HCT116 (cell line): ENCODE measurements at regions not wholly inside any gene's neighbourhood (a gene's known extent, or its start where the extent isn't known, plus 50 kb on each side); places are given as distances from the start of the nearest gene placed in this dataset.

Experiments
- EZH2 ChIP-seq: fragments of 200-600 bp; sonication (generic); IDR thresholded peaks from 2 replicates; pipeline ENCODE4 v1.6.1; 2017; ENCODE audit warnings: antibody characterized with exemption, mixed run types
- FOSL1 ChIP-seq: IDR thresholded peaks from 2 replicates; pipeline ENCODE4 v1.6.1; 2012; ENCODE audit warnings: low read depth
- POLR2A ChIP-seq: IDR thresholded peaks from 2 replicates; pipeline ENCODE4 v1.7.0; 2011; ENCODE audit warnings: borderline replicate concordance; ENCODE audit not compliant: insufficient read depth, insufficient read length; ENCODE audit errors: extremely low read depth
- SP1 ChIP-seq: IDR thresholded peaks from 2 replicates; pipeline ENCODE4 v1.6.1; 2012; ENCODE audit warnings: low read depth
- TCF7L2 ChIP-seq: IDR thresholded peaks from 2 replicates; pipeline ENCODE4 v1.7.0; 2011; ENCODE audit warnings: borderline replicate concordance, inconsistent platforms; ENCODE audit not compliant: insufficient read depth, insufficient read length; ENCODE audit errors: extremely low read depth
- ZNF274 ChIP-seq: fragments of 200-500 bp; sonication (Bioruptor generic); IDR thresholded peaks from 2 replicates; pipeline ENCODE4 v1.6.1; 2014; ENCODE audit warnings: mild to moderate bottlenecking, low read depth, low read length, inconsistent platforms
- TF ChIP-seq, protein P1 (sequence below), 3 experiments: fragments of 200-600 bp in 1 of 3; sonication (generic) in 1 of 3; IDR thresholded peaks in 2 of 3; conservative IDR thresholded peaks in 1 of 3; 2 replicates each; pipeline ENCODE4 v1.5.1; 2012 to 2017; ENCODE audit warnings: low read depth in 2 of 3, low read length in 2 of 3, antibody characterized with exemption in 1 of 3, borderline replicate concordance in 1 of 3, control low read depth in 1 of 3, mild to moderate bottlenecking in 1 of 3, mixed read lengths in 1 of 3, mixed run types in 1 of 3, moderate library complexity in 1 of 3; ENCODE audit not compliant: insufficient read depth in 1 of 3
- TF ChIP-seq, protein P2 (sequence below): IDR thresholded peaks from 2 replicates; pipeline ENCODE4 v1.6.1; 2012

DNA sequence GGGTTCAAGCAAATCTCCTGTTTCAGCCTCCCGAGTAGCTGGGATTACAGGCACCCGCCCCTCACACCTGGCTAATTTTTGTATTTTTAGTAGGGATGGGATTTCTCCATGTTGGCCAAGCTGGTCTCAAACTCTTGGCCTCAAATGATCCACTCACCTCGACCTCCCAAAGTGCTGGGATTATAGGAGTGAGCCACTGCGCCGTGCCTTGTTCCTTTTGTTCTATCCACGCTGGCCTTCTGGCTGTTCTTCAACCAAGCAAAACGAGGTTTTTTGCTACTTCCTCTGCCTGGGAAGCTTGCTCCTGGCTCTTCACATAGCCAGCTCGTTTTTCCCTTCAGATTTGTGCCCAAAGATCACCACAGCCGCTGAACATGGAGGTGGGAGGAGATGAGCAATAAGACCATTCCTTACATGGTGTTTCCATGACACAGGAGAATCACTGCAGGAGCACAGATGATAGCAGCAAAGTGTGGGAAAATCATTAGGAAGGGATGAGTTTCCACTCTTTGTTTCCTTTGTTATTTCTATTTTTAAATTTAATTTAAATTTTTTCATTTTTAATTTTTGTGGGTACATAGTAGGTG lies 201.0 kb upstream of the ZNF217 start:
- TF ChIP-seq FOSL1 (no peak), EZH2 (no peak), SP1 (no peak), POLR2A (no peak), TCF7L2 (no peak), ZNF274 (no peak)
- TF ChIP-seq, protein P1, sequence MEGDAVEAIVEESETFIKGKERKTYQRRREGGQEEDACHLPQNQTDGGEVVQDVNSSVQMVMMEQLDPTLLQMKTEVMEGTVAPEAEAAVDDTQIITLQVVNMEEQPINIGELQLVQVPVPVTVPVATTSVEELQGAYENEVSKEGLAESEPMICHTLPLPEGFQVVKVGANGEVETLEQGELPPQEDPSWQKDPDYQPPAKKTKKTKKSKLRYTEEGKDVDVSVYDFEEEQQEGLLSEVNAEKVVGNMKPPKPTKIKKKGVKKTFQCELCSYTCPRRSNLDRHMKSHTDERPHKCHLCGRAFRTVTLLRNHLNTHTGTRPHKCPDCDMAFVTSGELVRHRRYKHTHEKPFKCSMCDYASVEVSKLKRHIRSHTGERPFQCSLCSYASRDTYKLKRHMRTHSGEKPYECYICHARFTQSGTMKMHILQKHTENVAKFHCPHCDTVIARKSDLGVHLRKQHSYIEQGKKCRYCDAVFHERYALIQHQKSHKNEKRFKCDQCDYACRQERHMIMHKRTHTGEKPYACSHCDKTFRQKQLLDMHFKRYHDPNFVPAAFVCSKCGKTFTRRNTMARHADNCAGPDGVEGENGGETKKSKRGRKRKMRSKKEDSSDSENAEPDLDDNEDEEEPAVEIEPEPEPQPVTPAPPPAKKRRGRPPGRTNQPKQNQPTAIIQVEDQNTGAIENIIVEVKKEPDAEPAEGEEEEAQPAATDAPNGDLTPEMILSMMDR (IDR thresholded peaks at IDR 0.05 in 2 of 3, conservative IDR thresholded peaks at IDR 0.05 in 1 of 3; ENCODE audit: borderline replicate concordance in 1 of 3, insufficient read depth in 1 of 3, low read depth in 2 of 3, low read length in 2 of 3), result no peak
- TF ChIP-seq, protein P2, sequence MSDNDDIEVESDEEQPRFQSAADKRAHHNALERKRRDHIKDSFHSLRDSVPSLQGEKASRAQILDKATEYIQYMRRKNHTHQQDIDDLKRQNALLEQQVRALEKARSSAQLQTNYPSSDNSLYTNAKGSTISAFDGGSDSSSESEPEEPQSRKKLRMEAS, result no peak
